ENCODE measurements at regions not wholly inside any gene's neighbourhood (a gene's known extent, or its start where the extent isn't known, plus 50 kb on each side); places are given as distances from the start of the nearest gene placed in this dataset.

DNA sequence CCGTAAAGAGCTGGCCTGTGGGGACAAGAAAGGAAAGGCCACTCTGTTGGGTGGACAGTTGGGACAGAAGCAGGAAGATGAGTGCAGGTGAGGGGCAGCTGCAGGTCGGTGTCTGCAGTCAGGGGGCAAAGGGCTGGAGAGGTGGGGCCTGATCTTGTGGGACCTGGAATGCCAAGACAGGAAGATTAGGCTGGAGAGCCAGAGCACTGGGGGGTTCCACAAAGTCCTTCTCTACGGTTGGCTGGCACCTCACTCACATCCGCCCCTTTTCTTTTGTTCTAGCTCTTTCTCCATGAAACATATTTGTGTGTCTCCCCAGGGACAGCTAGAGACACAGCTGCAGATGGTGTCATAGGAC is 404.1 kb downstream of the PTPRU start:
- peak overlapping the region; percentile 70 for H3K4me2 ChIP-seq (ENCODE audit: low read length)
- H3K27me3 ChIP-seq (ENCODE audit: insufficient read depth, low read length): no peaks in the 10 kb centered on the region
- H3K79me2 ChIP-seq (ENCODE audit: insufficient read depth, low read length): no peaks in the 10 kb centered on the region
- H3K9ac ChIP-seq (ENCODE audit: low read length): peak overlapping the region; percentile 35; the same call in 1 of the 2 replicates
- H2AFZ ChIP-seq (ENCODE audit: low read depth, low read length, poor library complexity, severe bottlenecking): peak overlapping the region; percentile 94
- ChIA-PET POLR2A (interaction anchor here (1.6 kb wide), 1 partner anchor 29 kb away, joined by 3 read pairs; no protein-coding TSS in a partner anchor), RAD21 (ENCODE audit: low non-redundant PET in 1 of 2, low total read pairs in 2 of 2, uncharacterized antibody in 2 of 2, unreplicated experiment in 2 of 2) (no interaction called here), CTCF (no interaction called here)
- peaks cover 20 to 34% of the 10 kb centered on the region in 2 experiments for H3K4me1 ChIP-seq (ENCODE audit: control insufficient read depth in 1 of 2, insufficient read depth in 2 of 2, low read length in 2 of 2)
- no peaks in the 10 kb centered on the region for H3K9me2 ChIP-seq (ENCODE audit: insufficient read depth)
- H3K27ac ChIP-seq (ENCODE audit: low read depth, low read length): peak overlapping the region; percentile 42
- no peaks in the 10 kb centered on the region for H3K36me3 ChIP-seq (ENCODE audit: control insufficient read depth in 1 of 2, insufficient read depth in 2 of 2, low read length in 2 of 2)
- BruUV-seq (replicated peaks): no TSS peak
- DNase-seq (ENCODE audit: low read depth, low spot score) (no peak), ATAC-seq (peak; percentile 41)
- TF ChIP-seq ZFX (IDR thresholded peaks at IDR 0.05): no peak
- peak; percentile 3; the same call in 1 of the 2 replicates for TF ChIP-seq CBX3 (IDR thresholded peaks at IDR 0.05; ENCODE audit: low read depth)
- no peaks in the 10 kb centered on the region for H4K20me1 ChIP-seq (ENCODE audit: insufficient read depth)
- intact Hi-C loops (cut with micrococcal nuclease): no loop called here
- no peaks in the 10 kb centered on the region for H3K9me3 ChIP-seq (ENCODE audit: control insufficient read depth in 1 of 2, insufficient read depth in 1 of 2, low read depth in 1 of 2, low read length in 2 of 2)
- peak overlapping the region in 1 of 2 experiments; percentile 19; a peak in 1 of 4 replicates for H3K4me3 ChIP-seq (replicated peaks in 1 of 2; ENCODE audit: low read depth in 1 of 2, low read length in 2 of 2)

DNA sequence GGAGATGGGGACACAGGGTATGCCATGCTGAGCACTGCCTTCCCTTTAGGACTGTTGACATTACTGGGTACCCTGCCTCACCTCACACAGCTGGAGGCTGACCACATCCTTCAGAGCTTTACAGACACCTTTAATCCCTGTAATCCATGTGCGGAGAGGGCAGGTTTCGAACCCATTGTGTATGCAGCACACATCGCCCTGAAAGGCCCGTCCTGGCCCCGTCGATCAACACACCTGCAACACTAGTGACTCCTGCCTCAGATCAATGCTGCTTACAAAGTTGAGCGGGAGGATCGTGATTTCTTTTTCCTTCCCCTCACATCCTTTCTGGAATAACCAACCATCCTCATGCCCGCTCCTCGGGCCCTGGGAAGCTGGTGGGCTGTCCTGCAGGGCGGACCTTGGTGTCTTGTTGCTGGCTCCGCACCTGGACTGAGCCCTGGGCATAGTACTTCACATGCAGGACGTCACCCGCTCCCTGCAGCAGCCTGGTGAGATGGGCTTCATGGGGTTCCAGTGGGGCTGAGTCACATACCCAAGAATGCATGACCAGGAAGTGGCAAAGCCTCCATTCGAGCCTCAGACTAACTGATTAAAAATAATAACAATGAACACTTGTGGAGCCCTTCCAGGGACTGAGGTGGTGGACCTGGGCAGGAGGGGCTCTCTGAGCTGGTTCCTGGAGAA is 403.6 kb downstream of the PTPRU start:
- H3K9me2 ChIP-seq (ENCODE audit: insufficient read depth): no peaks in the 10 kb centered on the region
- ChIA-PET CTCF (no interaction called here), RAD21 (ENCODE audit: low non-redundant PET in 1 of 2, low total read pairs in 2 of 2, uncharacterized antibody in 2 of 2, unreplicated experiment in 2 of 2) (no interaction called here), POLR2A (interaction anchor here (1.2 kb wide), 1 partner anchor 13 kb away, joined by 3 read pairs; no protein-coding TSS in a partner anchor)
- peak overlapping the region; percentile 94 for H2AFZ ChIP-seq (ENCODE audit: low read depth, low read length, poor library complexity, severe bottlenecking)
- TF ChIP-seq, protein P1, sequence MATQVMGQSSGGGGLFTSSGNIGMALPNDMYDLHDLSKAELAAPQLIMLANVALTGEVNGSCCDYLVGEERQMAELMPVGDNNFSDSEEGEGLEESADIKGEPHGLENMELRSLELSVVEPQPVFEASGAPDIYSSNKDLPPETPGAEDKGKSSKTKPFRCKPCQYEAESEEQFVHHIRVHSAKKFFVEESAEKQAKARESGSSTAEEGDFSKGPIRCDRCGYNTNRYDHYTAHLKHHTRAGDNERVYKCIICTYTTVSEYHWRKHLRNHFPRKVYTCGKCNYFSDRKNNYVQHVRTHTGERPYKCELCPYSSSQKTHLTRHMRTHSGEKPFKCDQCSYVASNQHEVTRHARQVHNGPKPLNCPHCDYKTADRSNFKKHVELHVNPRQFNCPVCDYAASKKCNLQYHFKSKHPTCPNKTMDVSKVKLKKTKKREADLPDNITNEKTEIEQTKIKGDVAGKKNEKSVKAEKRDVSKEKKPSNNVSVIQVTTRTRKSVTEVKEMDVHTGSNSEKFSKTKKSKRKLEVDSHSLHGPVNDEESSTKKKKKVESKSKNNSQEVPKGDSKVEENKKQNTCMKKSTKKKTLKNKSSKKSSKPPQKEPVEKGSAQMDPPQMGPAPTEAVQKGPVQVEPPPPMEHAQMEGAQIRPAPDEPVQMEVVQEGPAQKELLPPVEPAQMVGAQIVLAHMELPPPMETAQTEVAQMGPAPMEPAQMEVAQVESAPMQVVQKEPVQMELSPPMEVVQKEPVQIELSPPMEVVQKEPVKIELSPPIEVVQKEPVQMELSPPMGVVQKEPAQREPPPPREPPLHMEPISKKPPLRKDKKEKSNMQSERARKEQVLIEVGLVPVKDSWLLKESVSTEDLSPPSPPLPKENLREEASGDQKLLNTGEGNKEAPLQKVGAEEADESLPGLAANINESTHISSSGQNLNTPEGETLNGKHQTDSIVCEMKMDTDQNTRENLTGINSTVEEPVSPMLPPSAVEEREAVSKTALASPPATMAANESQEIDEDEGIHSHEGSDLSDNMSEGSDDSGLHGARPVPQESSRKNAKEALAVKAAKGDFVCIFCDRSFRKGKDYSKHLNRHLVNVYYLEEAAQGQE (IDR thresholded peaks at IDR 0.05; ENCODE audit: low read depth): no peak
- TF ChIP-seq, protein P2, sequence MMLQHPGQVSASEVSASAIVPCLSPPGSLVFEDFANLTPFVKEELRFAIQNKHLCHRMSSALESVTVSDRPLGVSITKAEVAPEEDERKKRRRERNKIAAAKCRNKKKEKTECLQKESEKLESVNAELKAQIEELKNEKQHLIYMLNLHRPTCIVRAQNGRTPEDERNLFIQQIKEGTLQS (IDR thresholded peaks at IDR 0.05): no peak
- TF ChIP-seq CEBPB (IDR thresholded peaks at IDR 0.05; ENCODE audit: low read depth) (no peak), FOSL1 (IDR thresholded peaks at IDR 0.05; ENCODE audit: low read depth) (peak; percentile 57; the same call in 1 of the 2 replicates), ELF1 (IDR thresholded peaks at IDR 0.05; ENCODE audit: borderline replicate concordance, low read depth) (no peak; the same call in 1 of the 2 replicates), POLR2A (IDR thresholded peaks at IDR 0.05; ENCODE audit: borderline replicate concordance, extremely low read depth, insufficient read depth, insufficient read length) (no peak), JUND (IDR thresholded peaks at IDR 0.05) (peak; percentile 44; the same call in 1 of the 2 replicates), EZH2phosphoT487 (IDR thresholded peaks at IDR 0.05; ENCODE audit: borderline replicate concordance) (no peak), RAD21 (IDR thresholded peaks at IDR 0.05; ENCODE audit: low read depth) (no peak), SP1 (IDR thresholded peaks at IDR 0.05; ENCODE audit: low read depth) (peak; percentile 45; the same call in 1 of the 2 replicates), TCF7L2 (IDR thresholded peaks at IDR 0.05; ENCODE audit: borderline replicate concordance, extremely low read depth, insufficient read depth, insufficient read length) (no peak)
- no TSS peak for BruUV-seq (replicated peaks)
- H3K4me2 ChIP-seq (ENCODE audit: low read length): peak overlapping the region; percentile 70
- H3K79me2 ChIP-seq (ENCODE audit: insufficient read depth, low read length): no peaks in the 10 kb centered on the region
- H3K4me3 ChIP-seq (replicated peaks in 1 of 2; ENCODE audit: low read depth in 1 of 2, low read length in 2 of 2): peak overlapping the region in 1 of 2 experiments; percentile 19; a peak in 1 of 4 replicates
- H3K9ac ChIP-seq (ENCODE audit: low read length): peak overlapping the region; percentile 35
- H4K20me1 ChIP-seq (ENCODE audit: insufficient read depth): no peaks in the 10 kb centered on the region
- peak overlapping the region; percentile 42 for H3K27ac ChIP-seq (ENCODE audit: low read depth, low read length)
- H3K27me3 ChIP-seq (ENCODE audit: insufficient read depth, low read length): no peaks in the 10 kb centered on the region
- peaks cover 20 to 34% of the 10 kb centered on the region in 2 experiments for H3K4me1 ChIP-seq (ENCODE audit: control insufficient read depth in 1 of 2, insufficient read depth in 2 of 2, low read length in 2 of 2)
- no peaks in the 10 kb centered on the region for H3K36me3 ChIP-seq (ENCODE audit: control insufficient read depth in 1 of 2, insufficient read depth in 2 of 2, low read length in 2 of 2)
- peak; percentile 80 for ATAC-seq
- intact Hi-C loops (cut with micrococcal nuclease): no loop called here
- no peaks in the 10 kb centered on the region for H3K9me3 ChIP-seq (ENCODE audit: control insufficient read depth in 1 of 2, insufficient read depth in 1 of 2, low read depth in 1 of 2, low read length in 2 of 2)
- peak; percentile 58 for DNase-seq (ENCODE audit: low read depth, low spot score)

Data from HCT116 (cell line).